HG02885 (cell line): ENCODE measurements at regions not wholly inside any gene's neighbourhood (a gene's known extent, or its start where the extent isn't known, plus 50 kb on each side); places are given as distances from the start of the nearest gene placed in this dataset.
"Not testable (repeated sequence)": the region's sequence is repeated elsewhere in the genome, so short reads cannot be mapped to it uniquely, and the experiment has no call there.

Source experiments
- ATAC-seq: cut with Tn5 transposase; IDR thresholded peaks from one replicate; pipeline ENCODE4 v1.9.1; 2021; ENCODE audit warnings: mild to moderate bottlenecking; ENCODE audit not compliant: unreplicated experiment, poor library complexity

GRCh38 chr4:171538601-171539100 is 274.6 kb upstream of the GALNTL6 start:
- no peak for ATAC-seq

- ATAC-seq = no peak
Observed at GRCh38 chr4:171534391-171534790, 278.8 kb upstream of the GALNTL6 start.

DNA sequence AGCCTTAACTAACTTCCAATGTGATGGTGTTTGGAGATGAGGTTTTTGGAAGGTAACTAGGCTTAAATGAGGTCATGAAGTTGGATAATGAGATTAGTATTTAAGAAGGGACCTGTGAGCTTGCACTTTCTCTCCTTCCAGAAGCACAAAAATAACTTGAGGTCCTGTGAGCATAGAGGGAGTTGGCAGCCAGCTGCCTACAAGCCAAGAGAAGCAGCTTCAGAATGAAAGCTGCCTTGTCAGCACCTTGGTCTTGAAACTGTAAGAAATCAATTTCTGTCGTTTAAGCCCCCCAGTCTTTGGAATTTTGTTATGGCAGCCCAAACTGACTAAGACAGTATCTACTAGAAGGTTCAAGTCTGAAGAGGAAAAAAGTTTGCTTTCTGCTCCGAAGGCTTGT is 280.2 kb upstream of the GALNTL6 start:
- no peak for ATAC-seq

GRCh38 chr4:171524903-171525302 is 288.3 kb upstream of the GALNTL6 start:
- no peak for ATAC-seq

DNA sequence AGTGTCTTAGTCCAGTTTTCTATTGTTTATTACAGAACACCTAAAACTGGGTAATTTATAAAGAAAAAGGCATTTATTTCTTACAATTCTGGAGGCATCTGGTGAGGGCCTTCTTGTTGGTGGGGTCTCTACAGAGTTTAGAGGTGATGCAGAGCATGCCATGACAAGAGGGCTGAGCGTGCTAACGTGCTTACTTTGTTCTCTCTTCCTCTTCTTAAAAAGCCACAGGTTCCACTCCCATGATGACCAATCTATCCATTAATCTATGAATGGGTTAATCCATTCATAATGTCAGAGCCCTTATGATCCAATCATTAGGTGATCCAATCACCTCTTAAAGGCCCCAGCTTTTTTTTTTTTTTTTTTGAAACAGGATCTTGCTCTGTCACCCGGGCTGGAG is 291.5 kb upstream of the GALNTL6 start:
- ATAC-seq = peak; percentile 48

GRCh38 chr4:171519457-171519856 is 293.7 kb upstream of the GALNTL6 start:
- ATAC-seq = no peak

DNA sequence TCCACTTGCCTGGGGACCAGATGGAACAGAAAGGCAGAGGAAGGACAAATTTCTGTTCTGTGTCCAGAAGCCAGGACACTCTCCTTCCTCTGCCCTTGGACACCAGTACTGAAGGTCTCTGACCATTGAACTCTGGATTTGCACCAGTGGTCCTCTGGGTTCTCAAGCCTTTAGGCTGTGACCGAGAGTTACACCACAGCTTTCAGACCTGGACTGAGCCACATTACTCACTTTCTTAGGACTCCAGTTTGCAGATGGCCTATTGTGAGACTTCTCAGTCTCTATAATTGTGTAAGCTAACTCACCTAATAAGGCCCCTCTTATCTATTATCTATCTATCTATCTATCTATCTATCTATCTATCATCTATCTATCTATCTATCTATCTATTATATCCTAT is 295.3 kb upstream of the GALNTL6 start:
- ATAC-seq = no peak

GRCh38 chr4:171516694-171517093 is 296.5 kb upstream of the GALNTL6 start:
- ATAC-seq = no peak

DNA sequence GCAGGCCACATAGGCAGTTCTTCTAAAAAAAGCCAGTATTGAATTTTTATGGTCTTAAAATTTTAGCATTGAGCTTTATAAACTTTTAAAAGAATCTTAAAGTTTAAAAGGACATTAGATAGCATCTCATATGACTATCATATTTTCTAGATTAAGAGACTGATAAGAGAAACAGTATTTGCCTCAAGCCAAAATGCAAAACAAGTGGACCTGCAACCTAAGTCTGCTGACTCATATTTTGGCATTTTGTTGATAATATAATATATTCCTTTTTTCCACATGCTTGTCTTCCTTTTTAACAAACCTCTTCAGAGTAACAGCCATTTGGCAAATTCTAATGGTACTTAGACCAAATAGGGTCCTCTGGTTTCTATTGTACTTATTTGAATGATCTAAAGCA is 328.5 kb upstream of the GALNTL6 start:
- no peak for ATAC-seq

GRCh38 chr4:171478181-171478580 is 335.0 kb upstream of the GALNTL6 start:
- ATAC-seq = no peak

GRCh38 chr4:171475111-171475510 is 338.1 kb upstream of the GALNTL6 start:
- not testable (repeated sequence) for ATAC-seq

DNA sequence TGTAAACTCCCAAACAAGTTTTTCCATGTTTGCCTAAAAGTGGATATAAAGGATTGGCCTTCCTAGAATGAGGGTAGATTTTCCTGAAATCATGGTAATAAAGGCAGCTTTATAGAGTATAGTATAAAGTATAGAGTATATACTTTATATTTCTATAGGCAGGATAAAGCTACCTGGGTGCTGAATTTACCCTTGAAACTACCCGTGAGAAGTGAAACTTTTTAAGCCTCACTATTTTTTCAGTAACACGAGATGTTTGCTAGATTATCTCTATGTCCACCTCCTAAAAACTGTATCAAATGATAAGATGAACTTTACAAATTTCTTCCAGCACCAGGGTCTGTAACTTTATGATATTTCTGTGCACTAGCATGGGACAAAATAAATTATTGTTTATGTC is 340.0 kb upstream of the GALNTL6 start:
- ATAC-seq = peak; percentile 59

GRCh38 chr4:171472230-171472629 is 341.0 kb upstream of the GALNTL6 start:
- no peak for ATAC-seq

DNA sequence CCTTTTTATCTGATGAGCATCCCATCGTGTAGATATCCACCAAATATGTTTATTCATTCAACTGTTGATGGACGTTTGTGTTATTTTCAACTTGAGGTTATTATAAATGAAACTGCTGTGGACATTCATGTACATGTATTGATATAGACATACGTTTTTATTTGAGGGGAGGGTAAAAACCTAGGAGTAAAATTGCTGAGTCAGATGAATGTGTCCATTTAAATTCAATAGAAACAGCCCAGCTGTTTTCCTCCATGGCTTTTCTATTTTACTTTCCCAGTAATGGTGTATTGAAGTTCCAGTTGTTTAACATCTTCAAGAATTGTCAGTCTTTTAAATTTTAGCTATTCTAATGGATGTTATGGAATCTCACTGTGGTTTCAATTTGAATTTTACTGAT is 348.7 kb upstream of the GALNTL6 start:
- ATAC-seq = no peak

DNA sequence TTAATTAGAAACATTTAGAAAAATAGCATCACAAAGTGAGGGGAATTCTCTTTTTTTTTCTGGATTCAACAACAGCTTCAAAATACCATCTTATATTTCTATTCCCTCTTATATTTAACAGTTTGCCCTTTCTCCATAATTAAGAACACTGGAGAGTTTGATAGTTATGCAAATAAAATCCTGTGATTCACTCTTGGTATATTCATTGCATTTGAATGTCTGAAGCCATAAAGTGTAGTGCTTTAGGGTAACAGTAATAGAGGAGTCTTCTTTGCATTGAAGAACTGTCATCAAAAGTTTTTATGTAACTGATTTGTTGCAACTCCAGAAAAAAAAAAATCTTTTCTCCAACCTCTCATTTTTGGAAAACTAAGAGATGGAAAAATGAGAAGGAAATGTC is 352.0 kb upstream of the GALNTL6 start:
- no peak for ATAC-seq

DNA sequence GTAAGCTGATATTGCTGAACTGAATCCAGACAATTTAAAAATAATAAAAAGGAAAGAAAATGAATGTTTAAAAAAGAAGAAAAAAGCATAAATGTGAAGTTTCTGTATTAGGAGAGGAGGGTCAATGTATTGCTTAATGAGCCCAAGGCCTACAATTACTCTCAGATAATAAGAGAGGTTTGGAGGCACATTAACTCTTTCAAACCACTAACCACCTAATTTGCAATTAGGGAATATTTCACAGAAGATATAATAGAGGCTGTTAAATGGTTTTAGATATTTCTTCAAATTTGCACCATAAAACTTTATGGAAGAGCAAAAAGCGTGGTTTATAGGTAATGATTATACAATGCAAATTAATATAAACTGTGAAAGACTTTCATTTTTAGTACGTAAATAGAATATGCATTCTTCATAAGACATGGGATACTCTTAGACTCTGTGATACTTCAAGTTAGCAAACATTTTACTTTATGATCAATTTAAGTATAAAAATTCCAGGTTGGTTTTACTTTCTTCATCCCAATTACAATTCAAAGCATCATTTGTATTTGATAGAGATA is 364.2 kb upstream of the GALNTL6 start:
- no peak for ATAC-seq

DNA sequence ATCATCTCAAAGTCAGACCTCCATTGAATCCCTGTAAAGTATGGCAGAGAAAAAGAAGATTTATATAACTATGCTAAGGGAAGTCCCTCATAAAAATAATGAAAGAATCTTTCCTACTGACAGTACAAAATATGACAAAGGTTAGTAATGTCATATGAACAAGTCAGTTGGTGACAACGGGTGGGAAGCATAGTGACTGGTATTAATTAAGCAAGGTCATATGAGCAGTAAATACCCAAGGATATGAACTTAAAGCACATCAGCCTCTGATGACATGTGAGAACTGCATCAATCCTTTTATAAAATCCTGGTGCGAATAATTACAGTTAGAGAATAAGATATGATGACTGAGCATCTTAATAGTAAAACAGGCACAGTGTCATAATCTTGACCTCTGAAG is 364.8 kb upstream of the GALNTL6 start:
- no peak for ATAC-seq

DNA sequence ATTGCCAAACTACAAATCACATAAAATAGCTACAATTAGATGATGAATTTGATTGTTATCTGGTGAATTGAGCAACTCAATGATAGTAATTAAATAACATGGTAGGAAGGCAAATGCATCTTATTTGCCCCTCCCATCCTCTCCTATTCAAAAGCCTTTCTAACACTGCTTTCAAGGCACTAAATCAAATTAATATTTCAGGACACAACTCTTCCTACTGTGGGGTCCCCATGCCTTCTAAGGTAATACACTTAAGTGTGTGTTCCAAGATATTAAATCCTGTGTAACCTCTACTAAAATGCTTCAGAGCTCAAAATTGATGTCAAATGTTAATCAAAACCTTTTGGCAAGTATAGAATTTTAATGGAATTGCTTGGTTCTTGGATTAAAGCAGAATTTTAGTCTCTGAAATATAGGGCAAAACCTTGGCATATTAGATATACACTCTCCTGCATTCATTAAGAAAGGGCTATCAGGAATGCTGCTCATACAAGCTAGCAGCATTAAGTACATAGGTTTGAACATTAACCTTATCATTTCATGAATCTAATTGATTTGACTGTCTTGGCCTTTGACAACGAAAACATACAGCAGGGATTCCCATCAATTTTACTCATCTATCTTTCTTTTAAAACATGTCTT is 371.8 kb upstream of the GALNTL6 start:
- no peak for ATAC-seq

GRCh38 chr4:171433674-171434073 is 379.5 kb upstream of the GALNTL6 start:
- no peak for ATAC-seq

GRCh38 chr4:171432536-171432935 is 380.7 kb upstream of the GALNTL6 start:
- ATAC-seq = no peak

GRCh38 chr4:171430495-171430894 is 382.7 kb upstream of the GALNTL6 start:
- no peak for ATAC-seq

GRCh38 chr4:171397175-171397574 is 416.0 kb upstream of the GALNTL6 start:
- no peak for ATAC-seq
